ENCODE measurements at regions not wholly inside any gene's neighbourhood (a gene's known extent, or its start where the extent isn't known, plus 50 kb on each side); places are given as distances from the start of the nearest gene placed in this dataset.

DNA sequence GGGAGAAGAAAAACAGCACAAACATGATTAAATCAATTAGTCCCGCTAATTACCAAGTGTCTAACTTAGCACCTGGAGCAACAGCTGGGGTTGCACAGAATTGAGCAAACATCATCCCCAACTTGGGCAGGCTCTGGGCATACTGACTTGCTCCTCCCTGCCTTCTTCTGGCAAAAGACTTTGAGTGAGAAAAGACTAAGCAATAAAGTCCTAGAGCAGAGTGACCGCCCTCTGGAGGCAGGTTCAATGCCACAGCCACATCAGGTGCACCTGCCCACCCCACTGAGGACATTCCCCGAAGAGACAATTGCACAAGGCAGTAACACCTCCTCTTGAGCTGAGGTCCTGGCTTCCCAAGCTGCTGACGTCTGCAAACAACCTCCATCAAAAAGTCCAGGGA is 358.3 kb downstream of the SOX9 start:
- DNase-seq: no peak

- no peak for DNase-seq
Measured at GRCh38 chr17:72481572-72481971, 360.8 kb downstream of the SOX9 start.

DNA sequence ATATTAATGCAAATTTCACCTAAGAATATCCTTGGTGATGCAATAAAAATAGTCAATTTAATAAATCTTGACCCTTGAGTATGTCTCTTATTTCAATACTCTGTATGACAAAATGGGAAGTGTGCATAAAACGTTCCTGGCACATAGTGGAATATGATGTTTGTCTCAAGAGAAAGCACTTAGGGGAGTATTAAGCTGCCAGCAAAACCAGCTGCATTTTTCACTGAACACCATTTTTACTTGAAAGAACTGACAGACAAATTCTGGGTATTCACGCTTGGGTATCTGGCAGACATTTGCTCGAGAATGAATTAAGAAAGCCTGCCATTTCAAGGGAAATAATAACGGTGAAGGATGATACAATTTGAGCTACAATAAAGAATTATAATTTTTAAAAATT is 364.8 kb downstream of the SOX9 start:
- DNase-seq: no peak

DNA sequence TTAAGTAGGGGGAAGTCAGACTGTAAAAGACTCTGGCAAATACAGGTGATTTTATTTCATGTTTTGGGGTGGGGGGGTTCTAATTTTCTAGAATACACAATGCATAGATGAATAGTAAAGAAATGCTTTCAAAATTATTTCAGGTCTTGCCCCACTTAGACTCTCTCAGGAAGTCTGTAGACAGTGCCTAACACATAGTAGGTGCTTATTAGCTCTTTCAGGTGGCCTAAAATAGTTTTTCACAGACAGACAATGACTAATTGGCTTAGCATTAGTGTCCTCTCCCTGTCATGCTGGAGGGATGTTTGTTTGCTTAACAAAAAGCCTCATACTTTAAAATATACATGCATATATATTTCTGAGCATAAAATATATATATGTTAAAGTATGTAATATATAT is 366.0 kb downstream of the SOX9 start:
- no peak for DNase-seq

- no peak for DNase-seq
Measured at GRCh38 chr17:72487731-72488494, 367.1 kb downstream of the SOX9 start.

DNA sequence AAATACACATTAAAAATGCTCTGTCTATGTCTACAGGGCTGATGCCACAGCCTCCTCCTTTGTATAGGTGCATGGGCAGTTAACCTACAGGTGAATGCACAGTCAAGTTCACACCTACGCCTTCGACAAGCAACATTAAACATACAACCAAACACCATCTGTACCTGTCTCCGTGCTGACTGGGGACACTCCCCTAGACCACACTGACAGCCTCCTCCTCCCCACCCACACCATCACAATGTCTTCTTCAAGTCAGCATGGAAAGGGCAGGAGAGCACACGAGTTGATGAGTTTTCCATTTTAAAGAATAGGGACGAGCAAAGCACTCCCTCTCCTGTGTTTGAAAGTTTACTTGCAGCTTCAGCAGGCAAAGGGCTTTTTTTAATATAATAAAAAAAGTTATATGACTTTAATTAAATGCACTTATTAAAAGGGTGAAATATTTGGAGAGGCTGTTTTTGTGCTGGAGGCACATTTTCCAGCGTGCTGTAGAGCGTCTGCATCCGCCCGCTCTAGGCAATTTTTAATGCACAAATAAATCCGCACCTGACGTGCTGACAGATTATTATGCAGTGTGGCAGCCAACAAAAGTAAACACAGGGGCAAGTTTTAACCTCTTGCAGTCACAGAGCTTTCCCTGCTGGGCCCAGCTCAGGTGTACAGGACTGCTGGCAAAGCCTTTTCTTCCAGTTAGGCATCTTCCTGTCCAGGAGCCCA is 367.9 kb downstream of the SOX9 start:
- DNase-seq: no peak

DNA sequence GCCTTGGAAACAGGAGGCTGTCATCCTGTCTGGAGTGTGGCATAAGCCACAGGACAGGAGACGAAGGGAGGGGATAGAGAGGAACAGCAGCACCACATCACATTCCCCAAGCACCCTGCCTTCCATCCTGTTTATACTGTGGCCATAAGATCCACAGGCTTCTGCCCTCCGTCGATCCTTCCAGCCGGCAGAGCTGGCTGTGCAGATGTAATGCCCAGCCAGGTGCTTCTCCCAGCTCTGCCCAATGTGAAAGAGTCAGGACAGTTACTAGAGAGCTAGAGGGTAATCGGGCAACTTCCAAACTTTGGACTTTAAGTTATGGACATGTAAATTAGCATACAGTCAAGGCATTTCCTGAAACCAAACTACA is 368.4 kb downstream of the SOX9 start:
- DNase-seq: no peak

GRCh38 chr17:72491102-72491501 is 370.3 kb downstream of the SOX9 start:
- no peak for DNase-seq

- DNase-seq: no peak
Measured at GRCh38 chr17:72492494-72492893, 371.7 kb downstream of the SOX9 start.

- DNase-seq: no peak
Measured at GRCh38 chr17:72492941-72493340, 372.1 kb downstream of the SOX9 start.

DNA sequence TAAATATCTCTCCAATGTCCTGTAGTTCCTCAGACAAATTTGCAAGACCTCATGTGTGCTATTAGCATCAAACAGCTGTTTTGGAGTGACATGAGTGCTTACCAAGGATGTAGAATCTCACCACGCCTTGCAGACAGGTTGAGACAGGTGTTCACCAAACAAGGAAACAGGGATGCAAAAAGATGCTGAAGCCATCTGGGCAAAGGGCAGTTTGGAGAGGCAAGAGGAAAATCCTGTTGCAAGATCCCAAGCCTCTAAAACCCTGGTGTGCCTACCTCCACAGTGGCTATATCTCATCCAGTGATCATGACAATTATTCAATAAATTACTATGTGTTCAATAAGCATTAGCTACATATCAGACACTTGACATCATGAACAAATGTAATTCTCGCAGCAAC is 373.7 kb downstream of the SOX9 start:
- DNase-seq: no peak

- no peak for DNase-seq
Measured at GRCh38 chr17:72496461-72496860, 375.6 kb downstream of the SOX9 start.

- no peak for DNase-seq
Measured at GRCh38 chr17:72497915-72498314, 377.1 kb downstream of the SOX9 start.

DNA sequence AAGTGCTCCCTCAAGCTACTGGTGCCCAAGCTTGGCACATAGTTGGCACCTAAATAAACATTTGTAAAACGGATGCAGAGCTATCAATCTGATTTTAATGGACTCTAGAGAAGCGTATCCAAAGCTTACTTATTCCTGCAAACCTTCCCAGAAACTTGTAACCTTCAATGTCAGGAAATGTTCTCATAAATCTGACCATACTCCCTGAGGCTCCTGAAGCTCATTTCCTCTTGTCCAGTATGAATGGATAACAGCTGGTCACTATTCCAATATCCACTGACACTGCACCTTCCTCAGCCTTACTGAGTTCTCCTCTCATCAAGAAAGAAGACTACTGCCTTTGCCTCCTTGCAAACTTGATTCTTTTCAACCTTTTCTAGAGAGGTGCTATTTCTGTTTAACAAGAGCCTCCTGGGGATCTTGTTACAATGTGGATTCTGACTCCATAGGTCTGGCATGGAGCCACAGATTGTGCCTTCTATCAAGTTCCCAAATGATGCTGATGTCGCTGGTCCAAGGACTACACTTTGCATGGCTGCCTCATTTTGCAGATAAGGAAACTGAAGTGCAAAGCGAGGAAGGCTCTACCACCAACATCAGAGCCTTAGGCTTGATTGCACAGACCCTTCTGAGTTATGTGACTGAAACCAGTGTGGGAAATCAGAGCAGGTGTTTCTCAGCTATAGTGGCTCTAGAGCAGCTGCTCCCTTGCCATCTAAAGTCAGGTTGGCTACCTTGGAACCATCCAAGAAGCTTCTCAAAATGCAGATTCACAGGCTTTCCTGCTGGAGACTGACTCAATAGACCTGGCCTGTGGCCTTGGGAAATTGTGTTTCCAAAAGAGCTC is 377.8 kb downstream of the SOX9 start:
- no peak for DNase-seq

GRCh38 chr17:72501404-72502370 is 380.9 kb downstream of the SOX9 start:
- no peak for DNase-seq

- DNase-seq: no peak
Measured at GRCh38 chr17:72502371-72503341, 381.8 kb downstream of the SOX9 start.

- no peak for DNase-seq
Measured at GRCh38 chr17:72503556-72503955, 382.7 kb downstream of the SOX9 start.

DNA sequence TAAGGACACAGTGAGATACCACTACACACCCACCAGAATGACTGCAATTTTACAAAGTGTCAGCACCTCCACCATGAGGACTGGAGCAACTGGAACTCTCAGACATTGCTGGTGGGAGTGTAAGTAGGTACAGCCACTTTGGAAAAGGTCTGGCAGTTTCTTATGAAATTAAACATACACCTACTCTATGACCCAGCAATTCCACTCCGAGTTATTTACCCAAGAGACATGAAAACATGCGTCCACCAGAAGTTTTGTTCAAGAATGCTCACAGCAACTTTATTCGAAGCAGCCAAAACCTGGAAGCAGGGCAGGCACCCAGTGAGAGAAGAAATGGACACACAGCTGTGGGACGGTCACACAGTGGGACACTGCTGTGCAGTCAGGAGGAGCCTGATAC is 384.0 kb downstream of the SOX9 start:
- no peak for DNase-seq

- DNase-seq: no peak
Measured at GRCh38 chr17:72506773-72507172, 386.0 kb downstream of the SOX9 start.

- DNase-seq: no peak
Measured at GRCh38 chr17:72507370-72507769, 386.6 kb downstream of the SOX9 start.

DNA sequence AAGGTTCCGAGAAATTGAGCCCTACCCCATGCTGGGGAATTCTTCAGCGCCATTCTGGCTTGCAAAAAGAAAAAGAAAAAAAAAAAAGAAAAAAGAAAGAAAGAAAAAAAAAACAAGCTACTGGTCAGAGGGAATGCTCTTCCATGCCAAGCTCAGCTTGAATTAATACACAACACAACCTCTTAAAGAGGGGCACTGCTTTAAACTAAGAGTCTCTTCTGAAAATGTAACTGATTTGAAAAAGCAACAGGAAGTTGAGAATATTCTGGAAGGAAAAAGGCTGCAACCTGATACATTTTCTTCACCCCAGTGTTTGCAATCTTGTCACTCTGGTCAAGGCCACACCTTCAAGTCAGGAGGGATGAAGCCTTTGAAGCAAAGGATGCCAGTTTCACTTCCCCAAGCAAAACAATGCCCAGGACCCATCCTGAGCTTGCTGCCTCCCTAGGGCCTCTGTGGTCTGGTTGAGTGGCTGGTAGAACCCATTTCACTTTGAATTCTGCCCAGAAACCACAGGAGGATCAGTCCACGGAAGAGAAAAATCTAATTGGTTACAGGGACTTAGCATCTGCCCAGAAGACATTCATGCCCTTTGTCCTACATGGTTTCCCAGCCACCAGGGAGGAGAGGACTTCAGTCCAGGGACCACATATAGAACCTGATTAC is 389.7 kb downstream of the SOX9 start:
- no peak for DNase-seq
